MM.1S (cell line): ENCODE measurements at regions not wholly inside any gene's neighbourhood (a gene's known extent, or its start where the extent isn't known, plus 50 kb on each side); places are given as distances from the start of the nearest gene placed in this dataset.

Experiments
- EZH2phosphoT487 ChIP-seq: fragments of 300-600 bp; sonication (generic); IDR thresholded peaks from 2 replicates; pipeline ENCODE4 v1.6.1; 2018; ENCODE audit warnings: antibody characterized with exemption, low read length
- TF ChIP-seq, protein P1 (sequence below): fragments of 300-600 bp; sonication (generic); IDR thresholded peaks from 2 replicates; pipeline ENCODE4 v1.5.1; 2016; ENCODE audit warnings: antibody characterized with exemption, low read length, mixed read lengths

- TF ChIP-seq, protein P1, sequence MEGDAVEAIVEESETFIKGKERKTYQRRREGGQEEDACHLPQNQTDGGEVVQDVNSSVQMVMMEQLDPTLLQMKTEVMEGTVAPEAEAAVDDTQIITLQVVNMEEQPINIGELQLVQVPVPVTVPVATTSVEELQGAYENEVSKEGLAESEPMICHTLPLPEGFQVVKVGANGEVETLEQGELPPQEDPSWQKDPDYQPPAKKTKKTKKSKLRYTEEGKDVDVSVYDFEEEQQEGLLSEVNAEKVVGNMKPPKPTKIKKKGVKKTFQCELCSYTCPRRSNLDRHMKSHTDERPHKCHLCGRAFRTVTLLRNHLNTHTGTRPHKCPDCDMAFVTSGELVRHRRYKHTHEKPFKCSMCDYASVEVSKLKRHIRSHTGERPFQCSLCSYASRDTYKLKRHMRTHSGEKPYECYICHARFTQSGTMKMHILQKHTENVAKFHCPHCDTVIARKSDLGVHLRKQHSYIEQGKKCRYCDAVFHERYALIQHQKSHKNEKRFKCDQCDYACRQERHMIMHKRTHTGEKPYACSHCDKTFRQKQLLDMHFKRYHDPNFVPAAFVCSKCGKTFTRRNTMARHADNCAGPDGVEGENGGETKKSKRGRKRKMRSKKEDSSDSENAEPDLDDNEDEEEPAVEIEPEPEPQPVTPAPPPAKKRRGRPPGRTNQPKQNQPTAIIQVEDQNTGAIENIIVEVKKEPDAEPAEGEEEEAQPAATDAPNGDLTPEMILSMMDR = no peak
- TF ChIP-seq EZH2phosphoT487 = no peak
Observed at GRCh38 chrX:95435198-95435597, 1249.4 kb upstream of the DIAPH2 start.
